ENCODE measurements at regions not wholly inside any gene's neighbourhood (a gene's known extent, or its start where the extent isn't known, plus 50 kb on each side); places are given as distances from the start of the nearest gene placed in this dataset.

GRCh38 chr4:11881364-11881763 lies 452.7 kb upstream of the HS3ST1 start:
- intact Hi-C loops (cut with DNase I), result no loop called here
- Histone ChIP-seq H3K4me3 (no peak overlapping the region), H3K27me3 (replicated peaks; ENCODE audit: insufficient read depth) (no peaks in the 10 kb centered on the region), H3K4me1 (replicated peaks) (no peaks in the 10 kb centered on the region), H3K9me3 (no peaks in the 10 kb centered on the region), H3K36me3 (no peaks in the 10 kb centered on the region), H3K27ac (no peak overlapping the region)
- no peak for DNase-seq (ENCODE audit: low spot score)
- TF ChIP-seq CTCF (IDR thresholded peaks at IDR 0.05), result no peak
- TF ChIP-seq POLR2A (IDR thresholded peaks at IDR 0.05), result no peak
- no peak for TF ChIP-seq POLR2AphosphoS5 (IDR thresholded peaks at IDR 0.05)

DNA sequence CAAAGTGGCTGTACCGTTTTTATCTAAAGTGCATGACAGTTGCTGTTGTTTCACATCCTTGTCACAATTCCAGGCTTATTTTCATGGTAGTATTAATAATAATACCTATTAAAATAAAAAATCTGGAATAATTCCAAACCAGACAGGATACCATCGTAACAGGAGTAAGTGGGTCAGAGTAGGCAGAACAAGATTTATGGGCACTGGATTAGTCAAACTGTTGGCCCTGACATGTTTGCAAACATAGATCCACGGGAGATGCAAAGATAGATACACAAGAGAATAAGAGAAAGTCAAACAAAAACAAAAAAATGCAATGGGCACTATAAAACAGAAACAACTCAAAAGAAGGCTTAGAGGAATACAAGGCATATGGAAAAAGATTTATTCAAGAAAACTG lies 449.5 kb upstream of the HS3ST1 start:
- no peaks in the 10 kb centered on the region for H3K4me1 ChIP-seq (replicated peaks)
- intact Hi-C loops (cut with DNase I), result no loop called here
- TF ChIP-seq POLR2A (IDR thresholded peaks at IDR 0.05) (no peak), CTCF (IDR thresholded peaks at IDR 0.05) (no peak), POLR2AphosphoS5 (IDR thresholded peaks at IDR 0.05) (no peak)
- H3K27ac ChIP-seq, result no peak overlapping the region
- H3K27me3 ChIP-seq (replicated peaks; ENCODE audit: insufficient read depth), result no peaks in the 10 kb centered on the region
- no peak for DNase-seq (ENCODE audit: low spot score)
- no peaks in the 10 kb centered on the region for H3K9me3 ChIP-seq
- H3K4me3 ChIP-seq, result no peak overlapping the region
- 9% methylated on average over 3 of the region's 3 CpGs for WGBS
- H3K36me3 ChIP-seq, result no peaks in the 10 kb centered on the region

DNA sequence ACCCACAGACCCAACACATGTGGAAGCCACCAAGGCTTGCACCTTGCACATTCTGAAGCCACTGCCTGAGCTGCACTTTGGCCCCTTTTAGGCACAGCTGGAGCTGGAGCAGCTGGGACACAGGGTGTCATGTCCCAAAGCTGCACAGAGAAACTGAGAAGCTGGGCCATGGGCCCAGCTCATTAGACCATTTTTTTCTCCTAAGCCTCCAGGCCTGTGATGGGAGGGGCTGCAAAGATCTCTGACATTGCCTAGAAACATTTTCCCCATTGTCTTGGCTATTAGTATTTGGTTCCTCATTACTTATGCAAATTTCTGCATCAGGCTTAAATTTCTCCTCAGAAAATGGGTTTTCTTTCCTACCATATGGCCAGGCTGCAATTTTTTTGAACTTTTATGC lies 447.4 kb upstream of the HS3ST1 start:
- no peak for DNase-seq (ENCODE audit: low spot score)
- Histone ChIP-seq H3K27ac (no peak overlapping the region), H3K4me1 (replicated peaks) (no peaks in the 10 kb centered on the region), H3K9me3 (no peaks in the 10 kb centered on the region), H3K4me3 (no peak overlapping the region), H3K27me3 (replicated peaks; ENCODE audit: insufficient read depth) (no peaks in the 10 kb centered on the region), H3K36me3 (no peaks in the 10 kb centered on the region)
- intact Hi-C loops (cut with DNase I), result no loop called here
- TF ChIP-seq POLR2AphosphoS5 (IDR thresholded peaks at IDR 0.05), result no peak
- TF ChIP-seq CTCF (IDR thresholded peaks at IDR 0.05), result no peak
- TF ChIP-seq POLR2A (IDR thresholded peaks at IDR 0.05), result no peak

DNA sequence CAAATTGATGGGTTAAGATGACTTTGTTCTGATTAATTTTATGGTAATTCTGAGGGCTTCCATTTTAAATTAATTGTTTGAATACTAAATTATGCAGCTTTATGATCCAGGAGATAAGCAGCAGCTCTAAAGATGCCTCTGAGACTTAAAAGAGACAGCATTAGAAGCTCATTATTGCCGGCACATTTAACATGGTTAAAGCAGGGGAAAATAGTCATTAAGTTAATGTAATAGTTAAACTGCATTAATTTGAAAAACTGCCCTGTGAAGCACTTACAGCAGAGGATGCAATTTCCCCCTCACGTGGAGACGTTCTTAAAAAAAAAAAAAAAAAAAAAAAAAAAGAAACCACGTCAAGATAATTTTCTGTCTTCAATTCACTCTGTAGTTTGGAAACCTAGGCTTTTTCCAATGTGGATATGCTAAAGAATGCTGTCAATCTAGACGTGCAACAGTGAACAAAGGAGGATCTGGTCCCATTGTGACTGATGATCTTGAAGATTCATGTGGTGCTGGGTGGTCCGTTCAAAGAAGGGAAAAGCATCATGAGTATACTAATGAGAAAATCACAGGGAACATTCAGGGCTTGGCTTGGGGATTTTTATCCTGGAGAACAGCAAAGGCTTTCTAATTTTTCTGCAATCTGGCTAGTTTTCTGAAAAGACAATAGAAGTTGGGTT lies 440.6 kb upstream of the HS3ST1 start:
- TF ChIP-seq POLR2AphosphoS5 (IDR thresholded peaks at IDR 0.05) (no peak), CTCF (IDR thresholded peaks at IDR 0.05) (no peak), POLR2A (IDR thresholded peaks at IDR 0.05) (no peak)
- Histone ChIP-seq H3K27ac (no peak overlapping the region), H3K9me3 (no peaks in the 10 kb centered on the region), H3K36me3 (no peaks in the 10 kb centered on the region), H3K4me1 (replicated peaks) (no peaks in the 10 kb centered on the region), H3K27me3 (replicated peaks; ENCODE audit: insufficient read depth) (no peaks in the 10 kb centered on the region), H3K4me3 (no peak overlapping the region)
- WGBS, result 65% methylated on average over 6 of the region's 6 CpGs
- DNase-seq (ENCODE audit: low spot score), result no peak
- intact Hi-C loops (cut with DNase I), result no loop called here

GRCh38 chr4:11866391-11866790 lies 437.7 kb upstream of the HS3ST1 start:
- Histone ChIP-seq H3K27me3 (replicated peaks; ENCODE audit: insufficient read depth) (no peaks in the 10 kb centered on the region), H3K9me3 (no peaks in the 10 kb centered on the region), H3K27ac (no peak overlapping the region), H3K4me1 (replicated peaks) (no peaks in the 10 kb centered on the region), H3K36me3 (no peaks in the 10 kb centered on the region), H3K4me3 (no peak overlapping the region)
- no peak for DNase-seq (ENCODE audit: low spot score)
- TF ChIP-seq POLR2AphosphoS5 (IDR thresholded peaks at IDR 0.05), result no peak
- no peak for TF ChIP-seq CTCF (IDR thresholded peaks at IDR 0.05)
- TF ChIP-seq POLR2A (IDR thresholded peaks at IDR 0.05), result no peak
- intact Hi-C loops (cut with DNase I), result no loop called here
- WGBS, result 50% methylated on average over 1 of the region's 1 CpG
